HepG2 (cell line): ENCODE measurements at regions not wholly inside any gene's neighbourhood (a gene's known extent, or its start where the extent isn't known, plus 50 kb on each side); places are given as distances from the start of the nearest gene placed in this dataset.

ENCODE experiments used
- ATAC-seq: fragments of 200-7000 bp; cut with Tn5 transposase; 3 replicates; pipeline ENCODE4 v1.9.1; 2020; ENCODE audit warnings: mild to moderate bottlenecking, moderate library complexity
- BruUV-seq: library from RNA; stranded (reverse); fragments of 400-500 nt; replicated peaks from 2 replicates; lab custom pipeline; 2021; lab: Mats Ljungman, UMichigan
- CTCF ChIA-PET: fragments of 300-600 bp; formaldehyde crosslinking; extraction: SDS; loops from one replicate; lab custom pipeline; 2021; ENCODE audit warnings: low total read pairs, inconsistent platforms, low intra/inter-chr PET ratio; lab: Yijun Ruan, JAX
- POLR2A ChIA-PET: fragments of 350-600 bp; sonication (Branson Sonifier 250); formaldehyde crosslinking; loops from one replicate; lab custom pipeline; 2020; ENCODE audit warnings: antibody characterized with exemption, inconsistent platforms; lab: Yijun Ruan, JAX
- DNase-seq: peaks from one replicate; pipeline ENCODE4 v3.0.0-alpha.2; 2015; ENCODE audit warnings: low spot score
- FAIRE-seq: peaks from 3 replicates; lab custom pipeline; 2011; peaks lifted over from hg19 to GRCh38; lab: Jason Lieb, UNC
- H2AFZ ChIP-seq: one replicate; pipeline ENCODE4 v1.6.1; 2011; ENCODE audit warnings: low read length, inconsistent platforms
- H3K27ac ChIP-seq: fragments of 300-600 bp; 3 replicates; pipeline ENCODE4 v1.8.0; 2011; ENCODE audit warnings: mixed run types, mild to moderate bottlenecking, mixed read lengths, low read length, inconsistent platforms; ENCODE audit not compliant: insufficient read depth; ENCODE audit errors: extremely low read length
- H3K27me3 ChIP-seq, 2 experiments: fragments of 200-600 bp in 1 of 2; 2 replicates in 1 of 2; 3 replicates in 1 of 2; pipeline versions ENCODE4 v1.6.0 to v1.8.0; 2011; ENCODE audit warnings: low read length in 2 of 2, mild to moderate bottlenecking in 2 of 2, moderate library complexity in 2 of 2, inconsistent platforms in 1 of 2; ENCODE audit not compliant: insufficient read depth in 2 of 2, control insufficient read depth in 1 of 2
- H3K36me3 ChIP-seq, 2 experiments: fragments of 200-600 bp in 1 of 2; replicated peaks in 1 of 2; 2 replicates in 1 of 2; 3 replicates in 1 of 2; pipeline versions ENCODE4 v1.5.1 to v1.8.0; 2011; ENCODE audit warnings: low read length in 2 of 2, inconsistent platforms in 1 of 2; ENCODE audit not compliant: insufficient read depth in 2 of 2, control insufficient read depth in 1 of 2
- H3K4me1 ChIP-seq: 2 replicates; pipeline ENCODE4 v1.5.1; 2012; ENCODE audit warnings: low read length, inconsistent platforms; ENCODE audit not compliant: insufficient read depth
- H3K4me2 ChIP-seq: 2 replicates; pipeline ENCODE4 v1.6.0; 2011; ENCODE audit warnings: low read depth, low read length, inconsistent platforms
- H3K4me3 ChIP-seq, 3 experiments: fragments of 200-600 bp in 1 of 3; sonication (generic), shearing (Covaris generic) in 1 of 3; replicated peaks in 1 of 3; 2 replicates each; pipeline ENCODE4 v1.5.1; 2011 to 2016; ENCODE audit warnings: low read length in 3 of 3, inconsistent platforms in 2 of 3, low read depth in 2 of 3, mild to moderate bottlenecking in 2 of 3, control low read depth in 1 of 3, mixed read lengths in 1 of 3; ENCODE audit not compliant: insufficient read depth in 1 of 3
- H3K79me2 ChIP-seq: one replicate; pipeline ENCODE4 v1.6.1; 2011; ENCODE audit warnings: low read length, inconsistent platforms; ENCODE audit not compliant: insufficient read depth
- H3K9ac ChIP-seq: 2 replicates; pipeline ENCODE4 v1.6.0; 2011; ENCODE audit warnings: mild to moderate bottlenecking, low read depth, low read length, inconsistent platforms; ENCODE audit not compliant: insufficient read depth
- H3K9me3 ChIP-seq: 2 replicates; pipeline ENCODE4 v1.5.1; 2012; ENCODE audit warnings: mild to moderate bottlenecking, low read length
- H4K20me1 ChIP-seq: 2 replicates; pipeline ENCODE4 v1.6.0; 2011; ENCODE audit warnings: inconsistent platforms, mild to moderate bottlenecking, low read length, moderate library complexity; ENCODE audit not compliant: insufficient read depth
- BCL6 ChIP-seq: IDR thresholded peaks from 2 replicates; pipeline ENCODE4 v1.6.1; 2016; ENCODE audit warnings: missing genetic modification reagents, missing compliant biosample characterization
- ELF1 ChIP-seq: sonication (generic); formaldehyde crosslinking; IDR thresholded peaks from 2 replicates; pipeline ENCODE4 v1.4.0; 2020; ENCODE audit warnings: missing genetic modification reagents
- GATAD1 ChIP-seq: IDR thresholded peaks from 2 replicates; pipeline ENCODE4 v1.6.1; 2016; ENCODE audit warnings: missing genetic modification reagents, missing compliant biosample characterization
- GPN1 ChIP-seq: sonication (generic); formaldehyde crosslinking; IDR thresholded peaks from 2 replicates; pipeline ENCODE4 v1.5.1; 2020; ENCODE audit warnings: missing genetic modification reagents, borderline replicate concordance
- HNRNPK ChIP-seq: fragments of 200-400 bp; formaldehyde crosslinking; IDR thresholded peaks from 2 replicates; pipeline ENCODE4 v1.6.1; 2018; ENCODE audit warnings: low read length, low read depth, moderate library complexity, mild to moderate bottlenecking; ENCODE audit not compliant: poor library complexity, severe bottlenecking
- HOXD1 ChIP-seq: sonication (generic); formaldehyde crosslinking; IDR thresholded peaks from 2 replicates; pipeline ENCODE4 v1.5.0; 2020; ENCODE audit warnings: missing genetic modification reagents
- KLF11 ChIP-seq: IDR thresholded peaks from 2 replicates; pipeline ENCODE4 v1.6.1; 2016; ENCODE audit warnings: missing compliant biosample characterization
- KLF13 ChIP-seq: sonication (generic); formaldehyde crosslinking; IDR thresholded peaks from 2 replicates; pipeline ENCODE4 v1.4.0; 2020; ENCODE audit warnings: mild to moderate bottlenecking, missing genetic modification reagents
- PCBP1 ChIP-seq: fragments of 200-400 bp; formaldehyde crosslinking; IDR thresholded peaks from 2 replicates; pipeline ENCODE4 v1.6.1; 2017; ENCODE audit warnings: mild to moderate bottlenecking, low read depth, low read length, borderline replicate concordance
- RBAK ChIP-seq: sonication (generic); formaldehyde crosslinking; IDR thresholded peaks from 2 replicates; pipeline ENCODE4 v1.5.1; 2020; ENCODE audit warnings: mild to moderate bottlenecking, missing genetic modification reagents
- TARDBP ChIP-seq: sonication (generic); formaldehyde crosslinking; IDR thresholded peaks from 2 replicates; pipeline ENCODE4 v1.8.0; 2022; ENCODE audit warnings: mild to moderate bottlenecking, missing genetic modification reagents
- UBTF ChIP-seq: sonication (generic); formaldehyde crosslinking; IDR thresholded peaks from 2 replicates; pipeline ENCODE4 v1.4.0; 2020; ENCODE audit warnings: mild to moderate bottlenecking, missing genetic modification reagents
- ZFAT ChIP-seq: sonication (generic); formaldehyde crosslinking; conservative IDR thresholded peaks from 2 replicates; pipeline ENCODE4 v1.8.1; 2023; ENCODE audit warnings: missing genetic modification reagents, inconsistent platforms
- ZNF235 ChIP-seq: sonication (generic); formaldehyde crosslinking; IDR thresholded peaks from 2 replicates; pipeline ENCODE4 v1.8.1; 2023; ENCODE audit warnings: mild to moderate bottlenecking, missing genetic modification reagents, borderline replicate concordance
- ZNF563 ChIP-seq: sonication (generic); formaldehyde crosslinking; IDR thresholded peaks from 2 replicates; pipeline ENCODE4 v1.8.0; 2022; ENCODE audit warnings: mild to moderate bottlenecking, moderate library complexity, missing genetic modification reagents
- ZNF616 ChIP-seq: sonication (generic); formaldehyde crosslinking; IDR thresholded peaks from 2 replicates; pipeline ENCODE4 v1.5.0; 2020; ENCODE audit warnings: low read depth, mild to moderate bottlenecking, missing genetic modification reagents
- ZNF850 ChIP-seq: sonication (generic); formaldehyde crosslinking; conservative IDR thresholded peaks from 2 replicates; pipeline ENCODE4 v1.9.0; 2021; ENCODE audit warnings: mild to moderate bottlenecking, missing genetic modification reagents
- WGBS: methylation state at CpG from one replicate; pipeline ENCODE4 v1.1.6; 2017; ENCODE audit warnings: low lambda C conversion rate; 5-methylcytosine and 5-hydroxymethylcytosine counted together
- in situ Hi-C: cut with HindIII; loops from 2 replicates; pipeline ENCODE4 v1.10.0; 2017; ENCODE audit warnings: low pct_unique_long_range_greater_than_20kb; ENCODE audit not compliant: extremely low pct_ligation_motif_present
- intact Hi-C: fragments of 100-400 bp; cut with micrococcal nuclease; formaldehyde crosslinking; loops from one replicate; pipeline ENCODE4 v1.10.0; 2022; ENCODE audit not compliant: unreplicated experiment

GRCh38 chr2:175741164-175741563 is 260.9 kb downstream of the LNPK start:
- no peak for FAIRE-seq
- no peak for DNase-seq
- no peak overlapping the region for H3K9ac ChIP-seq
- H3K4me3 ChIP-seq = no peak overlapping the region
- H3K27me3 ChIP-seq = no peaks in the 10 kb centered on the region
- no peak overlapping the region for H3K27ac ChIP-seq
- TF ChIP-seq GATAD1 = no peak
- TF ChIP-seq HNRNPK = peak; percentile 96
- 0 out of 2 replicates have a peak, but pooled peaks have one; percentile 44 for TF ChIP-seq PCBP1
- POLR2A ChIA-PET = no interaction called here
- intact Hi-C loops (no loop called here), in situ Hi-C loops (no loop called here)
- H4K20me1 ChIP-seq = no peaks in the 10 kb centered on the region
- H3K4me2 ChIP-seq = no peak overlapping the region
- no peaks in the 10 kb centered on the region for H3K9me3 ChIP-seq
- no peaks in the 10 kb centered on the region for H3K79me2 ChIP-seq
- peaks cover 10% of the 10 kb centered on the region; the same call in 1 of the 2 replicates for H3K4me1 ChIP-seq
- no TSS peak for BruUV-seq
- no peak overlapping the region for H2AFZ ChIP-seq
- CTCF ChIA-PET = no interaction called here
- ATAC-seq = no peak
- no peaks in the 10 kb centered on the region; a peak in 1 of 5 replicates for H3K36me3 ChIP-seq

- ChIA-PET POLR2A (no interaction called here), CTCF (no interaction called here)
- H3K36me3 ChIP-seq = no peaks in the 10 kb centered on the region; a peak in 1 of 5 replicates
- H3K4me1 ChIP-seq = no peaks in the 10 kb centered on the region
- H3K27ac ChIP-seq = no peak overlapping the region
- H3K4me2 ChIP-seq = no peak overlapping the region
- H3K9ac ChIP-seq = no peak overlapping the region
- TF ChIP-seq ELF1 (CRISPR knock-in tag) (no peak), HOXD1 (CRISPR knock-in tag) (no peak), UBTF (CRISPR knock-in tag) (no peak), ZNF563 (CRISPR knock-in tag) (no peak), ZNF616 (CRISPR knock-in tag) (no peak), KLF11 (CRISPR knock-in tag) (no peak), BCL6 (no peak), TARDBP (CRISPR knock-in tag) (no peak), ZNF235 (CRISPR knock-in tag) (no peak), ZFAT (CRISPR knock-in tag) (no peak), RBAK (CRISPR knock-in tag) (no peak), GPN1 (CRISPR knock-in tag) (no peak), KLF13 (CRISPR knock-in tag) (no peak), ZNF850 (CRISPR knock-in tag) (no peak)
- H3K27me3 ChIP-seq = no peaks in the 10 kb centered on the region
- H3K9me3 ChIP-seq = no peaks in the 10 kb centered on the region
- FAIRE-seq = no peak
- H4K20me1 ChIP-seq = no peaks in the 10 kb centered on the region
- no peaks in the 10 kb centered on the region for H3K79me2 ChIP-seq
- intact Hi-C loops = no loop called here
- DNase-seq = no peak
- WGBS = 64% methylated on average over 3 of the region's 3 CpGs
- in situ Hi-C loops = no loop called here
- no peak overlapping the region for H3K4me3 ChIP-seq
- no peak for ATAC-seq
- no TSS peak for BruUV-seq
- no peak overlapping the region for H2AFZ ChIP-seq
These were observed 264.2 kb downstream of the LNPK start for GRCh38 chr2:175737722-175738361.
